Stimulated activated CD4-positive, alpha-beta T cell treated with anti-CD3 and anti-CD28 coated beads, Interleukin-12 subunit alpha, Interleukin-12 subunit beta, amount 100 ng/mL, for 4 hours (primary cell): ENCODE measurements at regions not wholly inside any gene's neighbourhood (a gene's known extent, or its start where the extent isn't known, plus 50 kb on each side); places are given as distances from the start of the nearest gene placed in this dataset.

ENCODE experiments used
- DNase-seq: peaks from one replicate; pipeline ENCODE4 v3.0.0-alpha.2; 2020

DNA sequence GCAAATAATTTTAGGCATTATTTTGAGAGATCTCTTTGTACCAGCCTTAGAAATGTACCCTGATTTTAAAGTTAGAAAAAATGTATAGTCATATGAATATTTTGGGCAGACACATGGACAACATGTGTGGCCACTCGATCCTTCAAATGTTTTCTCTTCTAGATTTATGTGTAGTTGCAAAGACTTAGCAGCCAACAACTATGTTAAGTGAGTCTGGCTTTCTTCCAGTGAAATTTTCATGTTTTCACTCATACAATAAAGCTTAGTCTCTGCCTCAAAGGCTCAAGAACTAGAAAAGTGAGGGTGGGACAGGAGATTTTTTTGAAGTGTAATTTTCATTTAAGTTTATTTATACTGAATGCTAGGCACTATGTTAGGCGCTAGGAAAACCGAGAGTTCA lies 207.7 kb upstream of the DACH1 start:
- DNase-seq, result no peak

DNA sequence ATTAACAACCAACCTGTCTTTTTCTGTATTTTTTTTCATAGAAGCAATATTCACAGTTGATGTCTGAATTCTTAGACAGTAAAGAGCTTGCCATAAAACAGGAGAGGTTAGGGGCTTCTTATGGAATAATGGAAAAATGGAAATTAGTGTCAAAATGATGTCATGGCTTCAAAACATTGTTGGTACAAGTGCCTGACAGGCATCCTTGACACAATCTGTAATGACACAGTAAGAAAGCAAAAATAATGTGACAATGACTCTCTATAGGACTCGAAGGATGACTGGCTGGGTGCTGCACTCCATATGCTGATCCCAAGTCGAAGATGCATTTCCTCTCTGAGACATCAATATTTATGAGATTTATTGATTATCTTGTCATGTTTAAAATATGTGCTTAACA lies 205.3 kb upstream of the DACH1 start:
- no peak for DNase-seq

GRCh38 chr13:72071713-72072112 lies 204.7 kb upstream of the DACH1 start:
- no peak for DNase-seq

DNA sequence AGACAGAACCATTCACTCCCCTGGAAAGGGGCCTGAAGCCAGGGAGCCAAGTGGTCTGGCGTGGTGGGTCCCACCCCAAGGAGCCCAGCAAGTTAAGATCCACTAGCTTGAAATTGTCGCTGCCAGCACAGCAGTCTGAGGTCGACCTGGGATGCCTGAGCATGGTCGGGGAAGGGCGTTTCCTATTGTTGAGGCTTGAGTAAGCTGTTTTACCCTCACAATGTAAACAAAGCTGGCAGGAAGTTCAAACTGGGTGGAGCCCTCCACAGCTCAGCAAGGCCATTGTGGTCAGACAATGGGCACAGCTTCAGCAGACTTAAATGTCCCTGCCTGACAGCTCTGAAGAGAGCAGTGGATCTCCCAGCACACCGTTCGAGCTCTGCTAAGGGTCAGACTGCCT lies 195.6 kb upstream of the DACH1 start:
- no peak for DNase-seq

DNA sequence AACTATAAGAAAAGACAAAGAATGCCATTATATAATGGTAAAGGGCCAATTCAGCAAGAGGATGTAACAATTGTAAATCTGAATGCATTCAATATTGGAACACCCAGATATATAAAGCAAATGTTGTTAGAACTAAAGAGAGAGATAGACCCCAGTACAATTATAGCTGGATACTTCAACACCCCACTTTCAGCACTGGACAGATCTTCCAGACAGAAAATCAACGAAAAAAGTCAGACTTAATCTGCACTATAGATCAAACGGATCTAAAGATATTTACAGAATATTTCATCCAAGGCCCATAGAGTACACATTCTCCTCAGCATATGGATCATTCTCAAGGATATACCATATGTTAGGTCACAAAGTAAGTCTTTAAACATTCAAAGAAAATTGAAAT lies 194.6 kb upstream of the DACH1 start:
- no peak for DNase-seq

DNA sequence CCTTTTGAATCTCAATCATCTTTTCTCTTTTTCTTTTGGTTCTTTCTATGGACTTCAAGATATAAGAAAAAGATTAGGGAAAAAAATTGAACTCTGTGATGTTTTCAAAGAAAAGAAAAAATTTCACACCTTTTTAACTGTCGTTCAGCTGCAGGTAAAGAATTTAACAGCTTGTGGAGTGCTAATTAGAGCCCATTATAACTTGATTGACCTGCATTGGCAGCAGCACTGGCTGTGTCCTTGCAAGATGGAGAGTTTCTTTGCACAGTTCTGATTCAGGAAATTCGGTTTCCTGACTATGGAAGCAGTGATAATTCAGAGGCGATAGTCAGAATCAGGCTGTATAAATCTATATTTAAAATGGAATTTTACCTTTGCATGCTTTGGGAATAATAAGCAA lies 183.2 kb upstream of the DACH1 start:
- no peak for DNase-seq

- DNase-seq, result no peak
Observed at GRCh38 chr13:72043366-72043765, 176.4 kb upstream of the DACH1 start.

- no peak for DNase-seq
Observed at GRCh38 chr13:72041165-72041564, 174.2 kb upstream of the DACH1 start.

DNA sequence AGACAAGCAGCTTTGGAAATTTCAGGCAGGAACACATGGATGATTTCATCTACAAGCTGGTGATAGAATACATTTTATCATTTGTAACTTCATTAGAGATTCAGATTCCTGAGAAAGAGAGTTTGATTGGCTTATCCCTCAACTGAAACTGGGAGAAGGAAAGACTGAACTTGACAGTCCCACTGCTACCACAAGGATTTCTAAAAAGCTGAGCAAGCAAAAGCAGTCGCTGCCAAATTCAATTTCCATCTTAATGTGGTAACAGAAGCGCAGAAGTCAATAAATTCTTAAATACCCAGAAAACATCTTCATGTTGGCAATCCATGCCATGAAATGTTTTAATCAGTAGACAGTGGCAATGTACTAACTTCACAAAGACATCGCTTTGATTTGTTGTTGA lies 172.1 kb upstream of the DACH1 start:
- no peak for DNase-seq

- DNase-seq, result no peak
Observed at GRCh38 chr13:72029981-72030380, 163.0 kb upstream of the DACH1 start.

- DNase-seq, result no peak
Observed at GRCh38 chr13:72025836-72026235, 158.8 kb upstream of the DACH1 start.

- DNase-seq, result no peak
Observed at GRCh38 chr13:72023895-72024294, 156.9 kb upstream of the DACH1 start.

- no peak for DNase-seq
Observed at GRCh38 chr13:72005455-72005854, 138.5 kb upstream of the DACH1 start.

GRCh38 chr13:72004784-72005374 lies 137.9 kb upstream of the DACH1 start:
- no peak for DNase-seq

DNA sequence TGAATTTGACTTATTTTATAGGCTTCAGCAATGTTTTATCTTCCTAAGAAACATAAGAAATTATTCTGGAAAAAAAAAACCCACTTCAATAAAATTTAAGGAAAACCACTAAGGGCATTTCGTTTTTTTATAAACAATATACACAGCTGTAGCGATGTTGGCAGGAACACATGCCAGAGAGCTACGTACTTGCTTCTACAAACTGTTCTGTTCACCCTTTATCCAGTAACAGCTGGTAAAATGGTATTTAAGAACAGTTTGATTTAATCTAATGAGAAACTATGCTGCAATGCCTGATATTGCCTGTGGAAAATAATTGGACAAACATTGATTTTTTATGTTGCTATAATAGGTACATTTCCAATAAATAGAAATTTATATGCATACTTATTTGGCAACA lies 137.2 kb upstream of the DACH1 start:
- no peak for DNase-seq

- DNase-seq, result no peak
Observed at GRCh38 chr13:71998223-71998622, 131.2 kb upstream of the DACH1 start.

DNA sequence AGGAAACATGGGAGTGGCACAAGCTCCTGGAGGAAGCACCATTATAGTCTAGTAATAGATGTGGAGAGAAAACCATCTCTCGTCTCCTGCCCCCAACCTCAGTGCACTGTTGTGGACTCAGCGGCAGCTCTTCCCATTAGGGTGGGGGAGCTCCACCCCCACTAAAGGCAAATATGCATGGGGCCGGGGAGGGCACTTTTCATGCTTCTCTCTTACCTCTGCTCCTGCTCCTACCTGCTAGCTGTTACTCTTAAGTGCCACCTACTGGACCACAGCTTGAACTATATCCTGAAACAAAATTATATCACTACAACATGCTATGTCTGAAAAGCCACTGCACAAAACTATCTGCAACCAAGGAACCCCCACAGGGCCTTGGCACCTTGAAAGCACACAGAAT lies 112.6 kb upstream of the DACH1 start:
- no peak for DNase-seq

GRCh38 chr13:71977028-71977427 lies 110.0 kb upstream of the DACH1 start:
- no peak for DNase-seq

DNA sequence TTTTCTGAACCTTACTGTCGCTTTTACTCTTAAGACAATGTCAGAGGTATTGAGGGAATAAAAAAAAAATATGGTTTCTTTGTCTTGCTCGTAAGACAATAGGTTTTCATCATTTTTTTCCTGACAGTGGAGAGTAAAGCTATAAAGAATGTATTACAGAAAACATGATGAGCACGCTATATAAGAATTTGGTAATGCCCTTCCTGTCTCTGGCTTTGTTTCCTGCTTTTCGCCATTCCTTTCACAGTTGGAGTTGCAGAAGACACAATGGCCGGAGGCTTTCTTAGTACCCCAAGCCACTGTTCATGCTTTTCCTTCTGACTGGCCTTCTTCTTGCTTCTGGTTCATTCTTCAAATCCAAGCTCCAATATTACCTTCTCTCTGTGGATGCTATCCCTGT lies 101.0 kb upstream of the DACH1 start:
- DNase-seq, result no peak

DNA sequence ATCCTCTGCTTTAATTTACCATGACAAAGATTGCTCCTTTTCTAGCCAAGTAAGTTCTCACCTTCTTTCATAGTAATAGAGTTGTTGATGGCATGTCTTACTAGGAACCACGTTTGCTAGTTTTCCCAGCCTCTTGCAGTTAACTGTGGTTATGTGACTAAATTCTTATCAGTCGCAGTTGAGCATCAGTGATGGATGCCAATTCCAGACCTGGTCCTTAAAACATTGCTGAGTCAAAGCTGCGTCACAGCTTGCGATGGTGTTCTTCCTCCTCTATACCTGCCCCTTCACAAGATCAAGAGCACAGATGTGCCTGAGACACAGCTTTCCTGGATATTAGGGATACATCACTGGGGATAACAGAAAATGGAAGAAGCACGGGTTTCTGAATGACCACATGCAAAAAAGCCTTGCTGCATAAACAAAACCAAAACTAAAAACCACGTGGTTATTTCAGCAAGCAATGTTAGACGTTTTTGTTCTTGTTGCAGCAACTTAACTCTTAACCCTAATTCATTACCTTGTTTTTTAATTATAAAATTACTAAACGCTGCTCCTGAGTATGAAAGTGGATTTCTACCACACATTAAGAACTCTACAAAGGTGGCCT lies 97.6 kb upstream of the DACH1 start:
- no peak for DNase-seq

DNA sequence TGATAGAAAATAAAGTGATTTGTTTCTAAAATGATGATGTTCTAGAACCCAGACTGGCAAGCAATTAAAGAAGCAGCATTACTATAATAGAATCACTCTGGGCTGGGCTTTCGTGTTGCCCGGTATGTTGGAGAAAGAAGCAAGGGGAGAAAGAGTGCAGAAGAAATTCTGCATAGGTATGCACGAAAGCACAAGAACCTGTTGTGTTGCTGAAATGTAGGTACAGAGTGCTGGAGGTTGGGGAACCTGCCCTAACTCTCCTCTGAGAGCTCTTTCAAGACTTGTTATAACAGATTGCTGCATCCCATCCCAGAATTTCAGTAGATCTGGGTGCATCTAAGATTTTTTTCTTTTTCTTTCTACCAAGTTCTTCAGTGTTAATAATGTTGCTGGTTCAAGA lies 95.7 kb upstream of the DACH1 start:
- no peak for DNase-seq

DNA sequence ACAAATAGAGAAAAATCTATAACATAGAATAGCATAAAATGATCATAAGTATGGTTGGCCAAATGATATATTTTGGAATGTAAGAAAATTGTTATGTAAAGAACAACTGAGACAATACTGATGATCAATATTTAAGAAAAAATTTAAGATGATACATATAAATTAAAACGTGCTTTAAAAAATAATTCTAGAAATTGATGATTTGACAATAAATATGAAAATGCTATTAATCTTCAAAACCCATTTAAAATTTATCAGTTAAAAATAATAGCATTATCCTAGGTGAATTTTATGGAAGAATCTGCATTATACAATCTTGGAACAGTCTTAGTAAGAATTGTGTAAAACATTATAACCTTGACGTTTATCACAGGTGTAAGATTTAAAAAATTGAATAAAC lies 95.1 kb upstream of the DACH1 start:
- no peak for DNase-seq

DNA sequence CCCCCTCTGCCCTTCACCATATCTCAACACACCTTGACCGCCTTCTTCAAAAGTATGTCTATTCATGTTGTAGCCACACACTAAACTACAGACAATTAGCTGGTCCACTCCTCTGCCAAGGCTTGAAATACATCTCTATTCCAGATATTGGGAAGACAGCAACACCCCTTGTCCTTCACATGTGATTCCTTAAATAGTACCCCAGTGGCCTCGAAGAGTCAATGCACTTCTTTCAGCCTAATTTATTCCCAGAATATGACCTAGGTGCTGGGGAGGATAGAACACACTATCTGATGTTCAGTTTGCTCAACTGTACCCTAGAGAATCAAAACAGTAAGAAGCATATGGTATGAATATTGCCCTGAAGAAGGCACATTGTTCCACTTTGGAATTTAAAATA lies 82.4 kb upstream of the DACH1 start:
- DNase-seq, result no peak

GRCh38 chr13:71939186-71939585 lies 72.2 kb upstream of the DACH1 start:
- no peak for DNase-seq

GRCh38 chr13:71935166-71935840 lies 68.3 kb upstream of the DACH1 start:
- no peak for DNase-seq
